NCI-H1694 treated with DMSO at 0.1 percent for 48 hours (cell line): ENCODE measurements at regions not wholly inside any gene's neighbourhood (a gene's known extent, or its start where the extent isn't known, plus 50 kb on each side); places are given as distances from the start of the nearest gene placed in this dataset.
"Not testable (repeated sequence)": the region's sequence is repeated elsewhere in the genome, so short reads cannot be mapped to it uniquely, and the experiment has no call there.

Experiments
- DNase-seq: peaks from one replicate; lab custom pipeline; 2025; lab: John Stamatoyannopoulos, UW

- DNase-seq: no peak
These were observed 55.0 kb upstream of the CXXC4 start for GRCh38 chr4:104549736-104550135.

- DNase-seq: no peak
These were observed 64.8 kb upstream of the CXXC4 start for GRCh38 chr4:104559502-104559901.

GRCh38 chr4:104571341-104571740 lies 76.6 kb upstream of the CXXC4 start:
- DNase-seq: no peak

- DNase-seq: no peak
These were observed 79.7 kb upstream of the CXXC4 start for GRCh38 chr4:104574371-104574770.

- no peak for DNase-seq
These were observed 80.6 kb upstream of the CXXC4 start for GRCh38 chr4:104575278-104575677.

DNA sequence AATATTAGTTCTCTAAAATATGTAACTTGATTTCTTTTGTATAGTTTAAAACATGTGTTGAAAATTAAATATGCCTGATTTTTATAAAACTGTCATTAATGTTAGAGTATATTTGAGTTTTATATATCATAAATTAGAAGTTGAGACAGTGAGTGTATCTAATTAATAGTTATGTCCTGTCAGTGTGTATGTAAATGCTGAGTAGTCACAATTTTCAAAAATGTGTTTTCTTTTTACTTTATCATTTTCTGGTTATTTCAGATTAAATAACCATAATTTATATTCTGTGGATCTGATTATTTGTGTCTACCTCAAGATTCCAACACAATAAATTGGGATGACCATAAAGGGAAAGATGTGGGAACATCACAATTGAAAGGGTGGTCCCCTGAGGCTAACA lies 82.7 kb upstream of the CXXC4 start:
- DNase-seq: no peak

- DNase-seq: not testable (repeated sequence)
These were observed 86.8 kb upstream of the CXXC4 start for GRCh38 chr4:104581476-104581875.

DNA sequence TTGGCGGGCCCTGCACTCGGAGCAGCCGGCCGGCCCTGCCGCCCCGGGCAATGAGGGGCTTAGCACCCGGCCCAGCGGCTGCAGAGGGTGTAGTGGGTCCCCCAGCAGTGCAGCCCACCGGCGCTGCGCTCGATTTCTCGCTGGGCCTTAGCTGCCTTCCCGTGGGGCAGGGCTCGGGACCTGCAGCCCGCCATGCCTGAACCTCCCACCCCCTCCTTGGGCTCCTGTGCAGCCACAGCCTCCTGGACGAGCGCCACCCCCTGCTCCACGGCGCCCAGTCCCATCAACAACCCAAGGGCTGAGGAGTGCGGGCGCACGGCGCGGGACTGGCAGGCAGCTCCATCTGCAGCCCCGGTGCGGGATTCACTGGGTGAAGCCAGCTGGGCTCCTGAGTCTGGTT lies 87.4 kb upstream of the CXXC4 start:
- DNase-seq: not testable (repeated sequence)

GRCh38 chr4:104589264-104589868 lies 94.7 kb upstream of the CXXC4 start:
- DNase-seq: no peak

GRCh38 chr4:104591510-104591911 lies 96.8 kb upstream of the CXXC4 start:
- no peak for DNase-seq

DNA sequence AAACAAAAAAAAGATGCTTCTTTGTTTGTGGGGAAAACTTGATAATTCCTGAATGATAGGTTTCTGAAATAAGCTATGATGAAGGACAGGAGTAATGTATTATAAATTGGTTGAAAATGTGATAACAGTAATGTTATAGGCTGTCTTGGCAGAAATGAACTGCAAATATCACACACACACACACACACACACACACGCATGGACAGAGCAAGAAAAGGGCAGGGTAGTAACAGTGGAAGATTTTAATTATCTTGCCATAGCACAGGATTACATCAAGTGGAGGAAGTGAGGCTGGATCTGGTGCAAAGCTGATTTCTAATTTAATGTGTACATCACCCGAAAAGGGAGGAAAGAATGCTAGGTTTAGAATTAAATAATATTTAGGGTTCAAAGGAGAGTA lies 97.5 kb upstream of the CXXC4 start:
- DNase-seq: no peak

- DNase-seq: no peak
These were observed 98.3 kb upstream of the CXXC4 start for GRCh38 chr4:104593019-104593418.

DNA sequence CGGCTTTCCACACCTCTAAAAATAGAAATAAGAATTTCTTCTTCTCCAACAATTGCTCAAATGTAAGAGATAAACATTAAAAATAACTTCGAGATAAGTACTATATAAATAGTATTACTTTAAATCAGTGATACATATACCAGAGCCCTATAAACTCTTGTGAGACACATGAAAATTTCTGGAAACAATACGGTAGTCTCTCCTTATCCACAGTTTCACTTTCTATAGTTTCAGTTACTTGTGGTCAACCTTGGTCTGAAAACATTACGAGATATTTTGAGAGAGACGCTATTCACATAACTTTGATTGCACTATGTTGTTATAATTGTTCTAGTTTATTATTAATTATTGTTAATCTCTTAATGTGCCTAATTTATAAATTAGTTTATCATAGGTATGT lies 101.5 kb upstream of the CXXC4 start:
- DNase-seq: no peak

- DNase-seq: no peak
These were observed 120.8 kb upstream of the CXXC4 start for GRCh38 chr4:104615496-104615895.

- no peak for DNase-seq
These were observed 121.2 kb upstream of the CXXC4 start for GRCh38 chr4:104615926-104616325.

DNA sequence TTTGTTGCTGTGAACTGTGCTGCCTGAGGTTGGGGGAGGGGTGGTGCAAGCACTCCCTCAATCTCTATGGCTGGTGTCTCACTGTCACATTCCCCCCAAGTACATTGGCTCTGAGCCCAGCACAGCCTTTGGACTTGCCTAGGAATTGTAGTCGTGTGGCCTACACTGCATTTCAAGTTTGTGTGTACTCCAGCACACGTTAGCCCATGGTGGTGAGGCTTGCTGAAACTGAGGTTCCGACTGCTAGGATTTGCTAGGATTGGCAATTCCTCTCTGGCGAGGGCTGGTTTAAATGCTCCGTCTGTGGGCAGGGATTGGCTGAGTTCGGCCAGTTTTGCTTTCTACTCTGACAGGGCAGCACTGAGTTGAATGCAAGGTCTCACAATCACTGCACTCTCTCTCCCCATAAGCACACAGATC lies 121.7 kb upstream of the CXXC4 start:
- no peak for DNase-seq

DNA sequence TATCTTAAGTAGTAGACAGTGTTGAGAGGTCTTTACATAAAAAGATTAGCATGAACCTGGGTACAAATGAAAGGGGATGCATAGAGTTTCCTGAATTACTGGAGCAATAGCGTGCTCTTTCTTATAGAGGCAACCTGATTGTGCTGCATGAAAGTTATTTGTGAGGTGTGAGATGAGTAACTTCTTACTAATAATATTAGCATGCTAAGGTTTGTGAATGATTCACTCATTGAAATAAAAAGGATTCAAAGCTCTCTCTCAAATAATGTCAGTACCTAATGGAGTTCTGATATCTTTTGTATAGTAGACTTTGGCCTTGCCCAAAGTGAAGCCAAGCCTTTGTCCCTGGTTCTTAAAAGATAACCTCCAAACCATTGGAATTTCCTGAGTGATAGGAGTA lies 131.0 kb upstream of the CXXC4 start:
- DNase-seq: no peak

GRCh38 chr4:104629601-104630000 lies 134.9 kb upstream of the CXXC4 start:
- DNase-seq: no peak

GRCh38 chr4:104630272-104630671 lies 135.6 kb upstream of the CXXC4 start:
- no peak for DNase-seq

DNA sequence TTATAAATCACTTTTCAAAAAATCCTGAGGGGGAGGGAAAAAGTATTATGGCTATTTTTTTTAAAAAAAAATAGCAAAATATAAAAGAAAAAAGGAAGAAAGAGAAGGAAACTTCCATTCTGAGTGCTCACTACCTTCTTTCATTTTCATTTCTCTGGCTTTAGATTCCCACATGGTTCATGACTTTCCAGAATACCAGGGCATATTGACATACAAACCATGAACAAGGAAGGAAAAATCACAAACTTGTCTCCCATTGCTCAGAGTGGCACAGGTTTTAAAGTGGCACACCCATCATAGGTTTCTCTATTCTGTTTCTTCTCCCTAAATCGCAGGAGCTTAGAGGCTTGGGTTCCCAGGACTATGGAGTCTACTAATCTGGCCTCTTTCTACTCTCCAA lies 136.3 kb upstream of the CXXC4 start:
- DNase-seq: no peak

GRCh38 chr4:104641418-104641817 lies 146.7 kb upstream of the CXXC4 start:
- DNase-seq: no peak

DNA sequence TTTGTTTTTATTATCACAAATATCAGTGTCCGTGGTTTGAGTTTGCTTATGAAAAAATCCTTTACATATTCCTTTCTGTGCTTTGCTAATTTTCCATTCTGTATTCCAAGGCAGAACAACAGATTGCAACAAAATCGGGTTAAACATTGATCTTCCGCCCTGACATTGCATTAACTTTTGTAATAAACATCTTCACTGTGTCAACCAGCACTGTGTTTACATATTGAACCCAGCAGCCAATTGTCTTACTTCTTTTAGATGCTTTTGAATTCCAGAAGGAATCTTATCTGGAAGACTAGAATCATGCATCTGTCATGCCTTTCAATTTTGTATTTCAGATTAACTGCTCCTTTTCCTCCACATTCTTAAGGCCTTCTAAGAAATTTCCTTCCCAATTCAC lies 147.8 kb upstream of the CXXC4 start:
- no peak for DNase-seq

DNA sequence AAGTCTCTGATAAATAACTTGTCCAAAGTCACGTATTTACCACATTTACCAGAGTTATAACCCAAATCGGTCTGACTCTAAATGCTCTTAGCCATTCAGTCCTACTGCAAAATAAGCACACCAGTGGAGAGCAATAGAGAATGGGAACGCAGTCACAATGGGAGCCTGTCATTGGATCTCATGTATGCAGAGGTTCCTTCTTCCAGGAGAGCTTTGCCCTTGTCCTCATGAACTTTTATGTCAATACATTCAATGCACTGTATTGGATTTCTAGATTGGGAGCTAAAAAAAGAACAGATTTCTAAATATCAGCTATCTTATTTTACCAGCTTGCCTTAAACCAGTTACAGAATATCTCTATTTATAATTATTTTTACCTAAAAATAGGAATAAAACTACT lies 149.1 kb upstream of the CXXC4 start:
- no peak for DNase-seq

DNA sequence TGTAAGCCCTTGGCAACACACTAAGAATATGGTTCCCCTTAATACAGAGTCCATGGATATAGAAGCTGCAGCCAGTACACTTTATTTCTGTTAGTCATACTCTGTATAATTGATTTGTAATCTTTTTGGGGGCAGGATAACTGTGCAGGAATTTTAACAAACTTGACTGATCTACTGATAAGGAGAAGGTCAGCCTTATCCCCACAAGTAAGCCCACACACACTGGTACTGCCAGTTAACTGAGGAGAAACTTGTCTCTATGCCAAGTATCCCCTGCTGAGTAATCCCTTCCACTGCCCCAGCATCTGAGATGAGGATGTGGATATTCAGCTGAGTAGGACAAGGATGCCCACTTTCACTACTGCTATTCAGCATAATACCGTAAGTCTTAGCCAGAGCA lies 154.9 kb upstream of the CXXC4 start:
- no peak for DNase-seq

DNA sequence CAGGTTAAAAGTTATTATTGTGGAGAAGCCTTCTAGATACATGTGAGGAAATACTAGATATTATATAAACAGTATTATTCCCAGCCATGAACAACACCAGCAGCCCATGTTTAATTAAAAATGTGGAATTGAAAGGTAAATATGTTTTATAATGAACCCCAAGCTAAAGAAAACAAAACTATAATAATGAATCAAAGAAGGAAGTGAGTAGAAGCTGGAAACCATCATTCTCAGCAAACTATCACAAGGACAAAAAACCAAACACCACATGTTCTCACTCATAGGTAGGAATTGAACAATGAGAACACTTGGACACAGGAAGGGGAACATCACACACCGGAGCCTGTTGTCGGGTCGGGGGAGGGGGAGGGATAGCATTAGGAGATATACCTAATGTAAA lies 167.6 kb upstream of the CXXC4 start:
- not testable (repeated sequence) for DNase-seq
